ENCODE measurements at regions not wholly inside any gene's neighbourhood (a gene's known extent, or its start where the extent isn't known, plus 50 kb on each side); places are given as distances from the start of the nearest gene placed in this dataset.

DNA sequence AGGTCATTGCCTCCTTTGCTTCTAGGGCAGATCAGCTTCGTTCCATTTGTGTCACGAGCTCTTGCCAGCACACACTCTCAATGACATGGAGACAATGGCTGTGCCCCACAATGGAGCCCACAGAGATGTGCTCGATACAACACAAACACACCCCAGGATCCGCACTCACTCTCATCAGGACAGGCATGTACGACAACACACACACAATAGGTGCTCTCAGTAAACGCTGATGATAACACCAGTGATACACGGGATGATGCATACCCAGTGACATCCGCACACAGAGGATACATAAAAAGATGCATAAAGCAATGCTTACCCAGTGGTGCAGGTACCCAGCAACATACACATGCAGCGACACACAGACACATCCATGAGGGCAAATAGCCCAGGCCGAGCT, 61.2 kb upstream of the LBX1 start:
- in situ Hi-C loops (cut with HindIII; ENCODE audit: low pct_ligation_motif_present, low sequenced_read_pairs): no loop called here

DNA sequence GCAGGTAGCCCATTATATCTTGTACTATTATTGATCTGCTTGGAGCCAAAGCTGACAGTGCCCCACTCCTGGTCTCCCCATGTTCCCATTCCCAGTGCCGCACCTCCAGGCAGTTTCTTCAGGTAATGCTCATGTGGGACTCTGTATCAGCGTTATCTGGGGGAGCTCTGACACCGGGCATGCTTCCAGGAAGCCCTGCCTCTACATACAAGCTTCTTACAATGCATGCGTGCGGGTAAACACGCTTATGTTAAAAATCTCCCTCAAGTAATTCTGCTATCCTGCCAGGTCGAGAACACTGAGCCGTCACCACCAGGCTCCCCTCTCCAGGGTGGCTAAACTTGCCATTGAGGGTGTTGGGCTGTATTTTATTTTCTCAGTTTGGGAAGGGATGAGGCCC, 61.6 kb upstream of the LBX1 start:
- TF ChIP-seq, protein P1, sequence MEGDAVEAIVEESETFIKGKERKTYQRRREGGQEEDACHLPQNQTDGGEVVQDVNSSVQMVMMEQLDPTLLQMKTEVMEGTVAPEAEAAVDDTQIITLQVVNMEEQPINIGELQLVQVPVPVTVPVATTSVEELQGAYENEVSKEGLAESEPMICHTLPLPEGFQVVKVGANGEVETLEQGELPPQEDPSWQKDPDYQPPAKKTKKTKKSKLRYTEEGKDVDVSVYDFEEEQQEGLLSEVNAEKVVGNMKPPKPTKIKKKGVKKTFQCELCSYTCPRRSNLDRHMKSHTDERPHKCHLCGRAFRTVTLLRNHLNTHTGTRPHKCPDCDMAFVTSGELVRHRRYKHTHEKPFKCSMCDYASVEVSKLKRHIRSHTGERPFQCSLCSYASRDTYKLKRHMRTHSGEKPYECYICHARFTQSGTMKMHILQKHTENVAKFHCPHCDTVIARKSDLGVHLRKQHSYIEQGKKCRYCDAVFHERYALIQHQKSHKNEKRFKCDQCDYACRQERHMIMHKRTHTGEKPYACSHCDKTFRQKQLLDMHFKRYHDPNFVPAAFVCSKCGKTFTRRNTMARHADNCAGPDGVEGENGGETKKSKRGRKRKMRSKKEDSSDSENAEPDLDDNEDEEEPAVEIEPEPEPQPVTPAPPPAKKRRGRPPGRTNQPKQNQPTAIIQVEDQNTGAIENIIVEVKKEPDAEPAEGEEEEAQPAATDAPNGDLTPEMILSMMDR (IDR thresholded peaks at IDR 0.05; ENCODE audit: low read depth, low read length, missing control alignments): no peak
- no peak overlapping the region for H3K4me3 ChIP-seq (ENCODE audit: low read depth, low read length)
- in situ Hi-C loops (cut with HindIII; ENCODE audit: low pct_ligation_motif_present, low sequenced_read_pairs): no loop called here
- no peaks in the 10 kb centered on the region for H3K36me3 ChIP-seq (replicated peaks)
- H3K27ac ChIP-seq: no peak overlapping the region
- H3K27me3 ChIP-seq (replicated peaks): peaks cover 62% of the 10 kb centered on the region
- DNase-seq: no peak

More for the DNA sequence above, 61.2 kb upstream of the LBX1 start:
- Histone ChIP-seq H3K27ac (no peak overlapping the region), H3K36me3 (replicated peaks) (no peaks in the 10 kb centered on the region), H3K27me3 (replicated peaks) (peaks cover 64% of the 10 kb centered on the region), H3K4me3 (ENCODE audit: low read depth, low read length) (no peak overlapping the region)
- TF ChIP-seq, protein P1 (IDR thresholded peaks at IDR 0.05; ENCODE audit: low read depth, low read length, missing control alignments): no peak
- DNase-seq: no peak

DNA sequence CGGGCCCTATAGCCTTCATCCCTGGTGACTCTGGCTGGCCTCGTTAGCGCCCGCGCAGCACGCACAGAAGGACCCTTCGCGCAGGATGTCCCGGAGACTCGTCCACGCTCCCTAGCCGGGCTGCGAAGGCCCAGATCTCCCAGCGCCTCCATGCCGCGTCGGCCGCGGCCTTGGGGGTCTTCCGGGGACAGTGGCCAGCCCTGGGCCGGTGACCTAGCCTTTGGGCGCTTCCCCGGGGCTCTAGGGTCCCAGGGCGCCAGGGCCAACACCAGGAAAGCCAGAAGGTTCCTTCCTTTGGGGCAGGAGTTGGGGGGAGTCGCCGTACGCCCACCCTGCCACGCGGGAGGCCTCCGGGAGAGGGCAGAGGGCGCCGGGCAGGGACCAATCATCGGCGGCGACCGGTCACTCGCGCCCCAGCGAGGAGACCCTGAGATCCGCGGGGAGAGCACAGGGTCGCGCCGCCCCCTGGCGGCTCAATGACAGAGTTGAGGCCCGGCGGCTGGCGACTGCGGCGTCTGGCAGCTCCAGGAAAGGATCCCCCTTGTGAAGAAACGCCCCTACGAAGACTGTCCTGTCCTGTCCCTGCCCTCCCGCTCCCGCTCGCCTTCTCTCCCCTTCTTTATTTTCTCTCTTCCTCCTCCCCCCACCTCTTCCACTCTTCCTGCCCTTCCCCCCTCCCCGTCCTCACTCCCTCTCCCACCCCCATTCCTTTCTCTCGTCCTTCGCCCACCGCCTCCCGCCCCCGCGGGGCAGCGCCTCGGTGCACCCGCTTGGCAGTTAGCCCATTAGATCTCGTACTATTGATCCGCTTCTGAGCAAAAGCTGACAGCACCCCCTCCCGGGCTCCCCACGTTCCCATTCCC, 62.3 kb upstream of the LBX1 start:
- TF ChIP-seq, protein P1 (IDR thresholded peaks at IDR 0.05; ENCODE audit: low read depth, low read length, missing control alignments): peak; percentile 74

DNA sequence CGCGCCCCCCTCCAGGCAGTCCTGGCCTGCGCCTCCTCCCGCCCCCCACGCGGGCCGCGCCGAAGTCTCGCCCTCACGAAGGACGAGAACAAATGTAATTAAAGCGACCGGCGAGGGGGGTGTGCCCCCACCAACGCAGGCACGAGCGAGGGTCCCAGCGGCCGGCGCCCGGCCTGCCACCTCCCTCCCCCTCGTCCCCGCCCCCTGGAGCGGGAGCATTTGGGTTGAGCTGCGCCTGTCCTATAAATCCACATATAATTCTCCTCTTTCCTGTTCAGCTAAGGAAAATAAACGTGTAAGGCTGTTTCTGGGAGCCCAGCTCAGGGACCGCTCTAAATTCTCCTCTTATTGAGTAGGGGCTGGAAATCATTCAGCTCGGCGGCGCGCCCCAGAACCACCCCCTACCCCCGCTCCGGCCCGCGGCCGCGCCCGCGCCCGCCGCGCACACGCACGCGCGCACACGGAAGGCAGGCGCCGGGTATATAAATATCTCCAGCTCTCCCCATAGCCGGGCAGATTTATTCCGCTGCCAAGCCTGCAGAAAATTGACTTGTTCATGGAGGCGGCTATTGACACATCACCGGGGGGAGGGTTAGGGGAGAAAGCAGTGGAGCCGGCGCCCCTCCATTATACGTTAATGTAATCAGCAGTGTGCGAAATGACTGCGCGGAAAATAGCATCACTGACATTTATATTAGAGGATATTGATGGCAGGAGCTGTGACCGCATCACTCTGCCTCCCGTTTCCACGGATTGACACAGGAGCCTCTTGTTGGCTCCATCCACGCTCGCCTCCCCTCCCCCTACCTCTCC, 61.6 kb upstream of the BTRC start:
- Histone ChIP-seq H3K27ac (no peak overlapping the region), H3K36me3 (replicated peaks) (no peaks in the 10 kb centered on the region), H3K27me3 (replicated peaks) (peaks cover 49% of the 10 kb centered on the region), H3K4me3 (ENCODE audit: low read depth, low read length) (peak overlapping the region; percentile 49)
- DNase-seq: no peak
- TF ChIP-seq, protein P1 (IDR thresholded peaks at IDR 0.05; ENCODE audit: low read depth, low read length, missing control alignments): no peak
- in situ Hi-C loops (cut with HindIII; ENCODE audit: low pct_ligation_motif_present, low sequenced_read_pairs): no loop called here

More for the DNA sequence above, 62.3 kb upstream of the LBX1 start:
- Histone ChIP-seq H3K4me3 (ENCODE audit: low read depth, low read length) (peak overlapping the region; percentile 49), H3K27ac (no peak overlapping the region), H3K27me3 (replicated peaks) (peaks cover 57% of the 10 kb centered on the region), H3K36me3 (replicated peaks) (no peaks in the 10 kb centered on the region)
- in situ Hi-C loops (cut with HindIII; ENCODE audit: low pct_ligation_motif_present, low sequenced_read_pairs): no loop called here
- peak; percentile 12 for DNase-seq

DNA sequence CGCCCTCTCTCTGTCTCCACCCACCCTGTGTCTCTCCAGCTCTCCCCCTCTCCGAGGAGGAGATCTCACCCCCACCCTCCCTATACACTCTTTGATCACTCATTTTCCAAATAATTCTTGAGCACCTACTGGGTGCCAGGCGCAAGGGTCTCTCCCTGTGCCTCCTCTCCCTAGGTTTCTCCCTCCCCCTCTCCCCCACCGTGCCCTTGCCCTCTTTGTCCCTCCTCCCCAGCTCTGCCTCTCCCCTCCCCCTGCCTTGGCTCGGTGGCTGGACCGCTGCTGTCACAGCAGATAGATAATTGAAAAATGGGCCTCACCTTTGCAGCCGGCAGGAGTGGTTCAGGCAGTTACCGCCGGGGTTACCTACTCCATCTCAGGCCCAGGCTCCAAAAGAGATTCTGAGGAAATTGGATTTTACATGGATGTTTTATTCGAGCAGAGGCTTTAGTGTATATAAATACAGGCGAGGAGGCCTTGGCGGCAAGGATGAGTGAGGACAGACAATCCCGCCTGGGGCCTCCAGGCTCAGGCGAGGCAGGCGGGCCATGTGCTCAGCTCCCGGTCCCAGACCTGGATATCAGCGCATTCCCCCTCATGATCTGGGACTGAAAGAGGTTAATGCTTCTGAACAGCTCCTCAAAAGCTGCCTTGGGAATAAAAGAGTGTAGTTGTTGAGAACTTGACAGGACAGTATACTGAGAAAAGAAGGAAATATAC, 60.8 kb upstream of the BTRC start:
- H3K4me3 ChIP-seq (ENCODE audit: low read depth, low read length): no peak overlapping the region
- no peak overlapping the region for H3K27ac ChIP-seq
- peaks cover 48% of the 10 kb centered on the region for H3K27me3 ChIP-seq (replicated peaks)
- in situ Hi-C loops (cut with HindIII; ENCODE audit: low pct_ligation_motif_present, low sequenced_read_pairs): no loop called here
- H3K36me3 ChIP-seq (replicated peaks): no peaks in the 10 kb centered on the region
- DNase-seq: no peak
- TF ChIP-seq, protein P1 (IDR thresholded peaks at IDR 0.05; ENCODE audit: low read depth, low read length, missing control alignments): no peak
